Neuronal stem cell (in vitro differentiated cells): ENCODE measurements at regions not wholly inside any gene's neighbourhood (a gene's known extent, or its start where the extent isn't known, plus 50 kb on each side); places are given as distances from the start of the nearest gene placed in this dataset.

Experiments used
- DNase-seq: peaks from one replicate; pipeline ENCODE4 v3.0.0-alpha.2; 2013; ENCODE audit warnings: low spot score
- H2AFZ ChIP-seq: one replicate; pipeline ENCODE4 v1.6.1; 2013; ENCODE audit warnings: mild to moderate bottlenecking, low read length, inconsistent platforms
- H2AK5ac ChIP-seq: 2 replicates; pipeline ENCODE4 v1.6.1; 2013; ENCODE audit warnings: low read depth, mild to moderate bottlenecking, inconsistent platforms, low read length, moderate library complexity, mixed read lengths
- H2BK120ac ChIP-seq: 2 replicates; pipeline ENCODE4 v1.6.1; 2013; ENCODE audit warnings: low read depth, mild to moderate bottlenecking, inconsistent platforms, low read length, moderate library complexity, mixed read lengths
- H2BK12ac ChIP-seq: one replicate; pipeline ENCODE4 v1.6.1; 2013; ENCODE audit warnings: low read length, inconsistent platforms
- H2BK15ac ChIP-seq: 2 replicates; pipeline ENCODE4 v1.6.1; 2013; ENCODE audit warnings: mild to moderate bottlenecking, low read length, inconsistent platforms, mixed read lengths
- H2BK5ac ChIP-seq: one replicate; pipeline ENCODE4 v1.6.1; 2013; ENCODE audit warnings: inconsistent platforms, mild to moderate bottlenecking, low read length, moderate library complexity
- H3K14ac ChIP-seq: one replicate; pipeline ENCODE4 v1.6.1; 2013; ENCODE audit warnings: low read length, inconsistent platforms
- H3K18ac ChIP-seq: 2 replicates; pipeline ENCODE4 v1.6.1; 2013; ENCODE audit warnings: low read length, inconsistent platforms
- H3K23ac ChIP-seq: 2 replicates; pipeline ENCODE4 v1.6.1; 2013; ENCODE audit warnings: low read depth, mild to moderate bottlenecking, mixed read lengths, low read length, inconsistent platforms; ENCODE audit not compliant: poor library complexity
- H3K27ac ChIP-seq: replicated peaks from 3 replicates; pipeline ENCODE4 v1.5.1; 2013; ENCODE audit warnings: low read length, inconsistent platforms
- H3K27me3 ChIP-seq, 3 experiments: 2 replicates each; pipeline ENCODE4 v1.6.1; 2013; ENCODE audit warnings: low read length in 3 of 3, mild to moderate bottlenecking in 2 of 3, inconsistent platforms in 1 of 3, low read depth in 1 of 3, mixed read lengths in 1 of 3, moderate library complexity in 1 of 3; ENCODE audit not compliant: control insufficient read depth in 3 of 3, insufficient read depth in 3 of 3
- H3K36me3 ChIP-seq, 2 donors: replicated peaks in 1 of 2; 2 replicates each; pipeline ENCODE4 v1.6.1; 2013; ENCODE audit warnings: low read length in 2 of 2; ENCODE audit not compliant: control insufficient read depth in 2 of 2, insufficient read depth in 2 of 2
- H3K4ac ChIP-seq: 2 replicates; pipeline ENCODE4 v1.6.1; 2013; ENCODE audit warnings: inconsistent platforms, mild to moderate bottlenecking, low read length, moderate library complexity
- H3K4me1 ChIP-seq, 2 donors: 1 replicate in 1 of 2; 2 replicates in 1 of 2; pipeline ENCODE4 v1.6.1; 2013; ENCODE audit warnings: low read length in 2 of 2, low read depth in 1 of 2; ENCODE audit not compliant: control insufficient read depth in 2 of 2, insufficient read depth in 1 of 2
- H3K4me2 ChIP-seq: one replicate; pipeline ENCODE4 v1.6.1; 2013; ENCODE audit warnings: mild to moderate bottlenecking, low read length, inconsistent platforms; ENCODE audit not compliant: insufficient read depth, poor library complexity, severe bottlenecking
- H3K4me3 ChIP-seq, 2 donors: 2 replicates each; pipeline ENCODE4 v1.5.1; 2013; ENCODE audit warnings: low read length in 2 of 2, mild to moderate bottlenecking in 2 of 2, inconsistent platforms in 1 of 2, moderate library complexity in 1 of 2
- H3K79me1 ChIP-seq: one replicate; pipeline ENCODE4 v1.6.1; 2013; ENCODE audit warnings: low read depth, mild to moderate bottlenecking, inconsistent platforms, low read length, moderate library complexity
- H3K9ac ChIP-seq: one replicate; pipeline ENCODE4 v1.6.1; 2013; ENCODE audit warnings: mild to moderate bottlenecking, low read depth, low read length, inconsistent platforms; ENCODE audit not compliant: poor library complexity
- H3K9me3 ChIP-seq, 2 donors: replicated peaks in 1 of 2; 2 replicates each; pipeline versions ENCODE3 to v1.6.1; 2013; ENCODE audit warnings: low read length in 2 of 2, mild to moderate bottlenecking in 2 of 2, inconsistent platforms in 1 of 2, low read depth in 1 of 2, mixed read lengths in 1 of 2, moderate library complexity in 1 of 2; ENCODE audit not compliant: control insufficient read depth in 2 of 2, insufficient read depth in 1 of 2
- H4K8ac ChIP-seq: one replicate; pipeline ENCODE4 v1.6.1; 2013; ENCODE audit warnings: low read depth, mild to moderate bottlenecking, inconsistent platforms, low read length, moderate library complexity
- H4K91ac ChIP-seq: one replicate; pipeline ENCODE4 v1.6.1; 2013; ENCODE audit warnings: low read length, low read depth, mild to moderate bottlenecking, inconsistent platforms; ENCODE audit not compliant: poor library complexity
- WGBS, 2 donors: extraction: QIAGEN DNeasy Blood & Tissue Kit; methylation state at CpG; one replicate each; pipeline ENCODE4 v1.1.7; 2013; ENCODE audit warnings: missing lambda C conversion rate in 2 of 2, mixed read lengths in 1 of 2; ENCODE audit not compliant: insufficient read length in 2 of 2, insufficient replicate concordance in 1 of 2; ENCODE audit errors: extremely low coverage in 2 of 2; 5-methylcytosine and 5-hydroxymethylcytosine counted together

GRCh38 chr3:74403307-74403706 lies 211.2 kb downstream of the CNTN3 start:
- Histone ChIP-seq H3K9ac (no peak overlapping the region), H3K27me3 (no peaks in the 10 kb centered on the region), H3K4ac (no peak overlapping the region), H3K14ac (no peak overlapping the region), H3K4me3 (no peak overlapping the region), H2BK12ac (no peak overlapping the region), H2BK120ac (no peak overlapping the region), H2BK5ac (no peak overlapping the region), H2AFZ (no peak overlapping the region), H3K4me2 (no peak overlapping the region), H2BK15ac (no peak overlapping the region), H3K36me3 (no peaks in the 10 kb centered on the region), H3K23ac (no peak overlapping the region), H4K8ac (no peak overlapping the region), H3K27ac (no peak overlapping the region), H2AK5ac (no peak overlapping the region), H4K91ac (no peak overlapping the region), H3K4me1 (no peaks in the 10 kb centered on the region), H3K79me1 (no peaks in the 10 kb centered on the region), H3K18ac (no peak overlapping the region), H3K9me3 (no peaks in the 10 kb centered on the region)
- no CpG with 5 or more reads among the region's 2 CpGs for WGBS, 2 donors
- no peak for DNase-seq

- Histone ChIP-seq H3K18ac (no peak overlapping the region), H2BK12ac (no peak overlapping the region)
- WGBS, 2 donors, result no CpG with 5 or more reads among the region's 3 CpGs
Measured at GRCh38 chr3:74402821-74403220, 211.6 kb downstream of the CNTN3 start.

GRCh38 chr3:74393426-74393825 lies 221.0 kb downstream of the CNTN3 start:
- Histone ChIP-seq H2BK12ac (no peak overlapping the region), H3K4me3 (no peak overlapping the region), H3K4me1 (peaks cover 0 to 3% of the 10 kb centered on the region in 2 donors), H3K9ac (no peak overlapping the region), H3K23ac (no peak overlapping the region), H3K36me3 (no peaks in the 10 kb centered on the region), H4K91ac (no peak overlapping the region), H3K14ac (no peak overlapping the region), H3K27ac (no peak overlapping the region), H2AFZ (no peak overlapping the region), H3K9me3 (peaks cover 2 to 5% of the 10 kb centered on the region in 2 donors), H3K4me2 (no peak overlapping the region), H3K4ac (no peak overlapping the region), H3K27me3 (no peaks in the 10 kb centered on the region), H4K8ac (no peak overlapping the region), H2BK15ac (no peak overlapping the region), H2BK120ac (no peak overlapping the region), H3K79me1 (no peaks in the 10 kb centered on the region), H2AK5ac (no peak overlapping the region), H2BK5ac (no peak overlapping the region), H3K18ac (no peak overlapping the region)
- no peak for DNase-seq
- no CpG with 5 or more reads among the region's 3 CpGs for WGBS, 2 donors

More at GRCh38 chr3:74402821-74403220, 211.6 kb downstream of the CNTN3 start:
- Histone ChIP-seq H2BK120ac (no peak overlapping the region), H3K9ac (no peak overlapping the region), H3K4me1 (no peaks in the 10 kb centered on the region), H3K4me3 (no peak overlapping the region), H3K14ac (no peak overlapping the region), H2AK5ac (no peak overlapping the region), H2AFZ (peak overlapping the region; percentile 1), H3K27me3 (no peaks in the 10 kb centered on the region), H3K4me2 (no peak overlapping the region), H3K36me3 (no peaks in the 10 kb centered on the region), H4K8ac (no peak overlapping the region), H3K27ac (no peak overlapping the region), H2BK5ac (no peak overlapping the region), H3K79me1 (no peaks in the 10 kb centered on the region), H4K91ac (no peak overlapping the region), H3K4ac (no peak overlapping the region), H2BK15ac (no peak overlapping the region), H3K23ac (no peak overlapping the region), H3K9me3 (no peaks in the 10 kb centered on the region)
- no peak for DNase-seq

- H3K79me1 ChIP-seq, result no peaks in the 10 kb centered on the region
- no peak overlapping the region for H2BK120ac ChIP-seq
- H4K91ac ChIP-seq, result no peak overlapping the region
- no peaks in the 10 kb centered on the region for H3K36me3 ChIP-seq
- H2AFZ ChIP-seq, result no peak overlapping the region
- peaks cover 0 to 3% of the 10 kb centered on the region in 2 donors for H3K4me1 ChIP-seq
- peak overlapping the region; percentile 57 for H3K27ac ChIP-seq
- no peak overlapping the region for H3K4me2 ChIP-seq
- no peak overlapping the region for H3K4me3 ChIP-seq
- no peak overlapping the region for H3K9ac ChIP-seq
- no peak overlapping the region for H3K4ac ChIP-seq
- H3K9me3 ChIP-seq, result no peaks in the 10 kb centered on the region
- H2AK5ac ChIP-seq, result no peak overlapping the region
- H2BK12ac ChIP-seq, result no peak overlapping the region
- H3K18ac ChIP-seq, result no peak overlapping the region
- H2BK15ac ChIP-seq, result no peak overlapping the region
- WGBS, 2 donors, result no CpG with 5 or more reads among the region's 4 CpGs
- H4K8ac ChIP-seq, result no peak overlapping the region
- no peaks in the 10 kb centered on the region for H3K27me3 ChIP-seq
- no peak overlapping the region for H3K14ac ChIP-seq
- no peak overlapping the region for H3K23ac ChIP-seq
- peak; percentile 32 for DNase-seq
- no peak overlapping the region for H2BK5ac ChIP-seq
Measured at GRCh38 chr3:74390121-74390877, 224.2 kb downstream of the CNTN3 start.
